Activated CD4-positive, alpha-beta T cell treated with anti-CD3 and anti-CD28 coated beads, Interleukin-10, Interleukin-2, amounts not matched to agents 100 ng/mL and 50 ng/mL, durations not matched to agents 16 hours and 8 hours (primary cell): ENCODE measurements at regions not wholly inside any gene's neighbourhood (a gene's known extent, or its start where the extent isn't known, plus 50 kb on each side); places are given as distances from the start of the nearest gene placed in this dataset.

ENCODE experiments used
- DNase-seq: peaks from one replicate; pipeline ENCODE4 v3.0.0-alpha.2; 2020

- no peak for DNase-seq
Observed at GRCh38 chr10:78188446-78188845, 154.8 kb downstream of the RPS24 start.

- no peak for DNase-seq
Observed at GRCh38 chr10:78190051-78190825, 156.6 kb downstream of the RPS24 start.

- no peak for DNase-seq
Observed at GRCh38 chr10:78191301-78191700, 157.6 kb downstream of the RPS24 start.

- DNase-seq: no peak
Observed at GRCh38 chr10:78193189-78193588, 159.5 kb downstream of the RPS24 start.

GRCh38 chr10:78194050-78194449 lies 160.4 kb downstream of the RPS24 start:
- no peak for DNase-seq

- DNase-seq: no peak
Observed at GRCh38 chr10:78194539-78195402, 161.1 kb downstream of the RPS24 start.

GRCh38 chr10:78196396-78196795 lies 162.7 kb downstream of the RPS24 start:
- no peak for DNase-seq

- peak; percentile 8 for DNase-seq
Observed at GRCh38 chr10:78196964-78197363, 163.3 kb downstream of the RPS24 start.

GRCh38 chr10:78197628-78198272 lies 164.1 kb downstream of the RPS24 start:
- no peak for DNase-seq

- DNase-seq: no peak
Observed at GRCh38 chr10:78199005-78199725, 165.5 kb downstream of the RPS24 start.

GRCh38 chr10:78199759-78200158 lies 166.1 kb downstream of the RPS24 start:
- no peak for DNase-seq

- DNase-seq: no peak
Observed at GRCh38 chr10:78200686-78201085, 167.0 kb downstream of the RPS24 start.

GRCh38 chr10:78202386-78202785 lies 168.7 kb downstream of the RPS24 start:
- DNase-seq: no peak

- no peak for DNase-seq
Observed at GRCh38 chr10:78203915-78204818, 170.5 kb downstream of the RPS24 start.

- DNase-seq: no peak
Observed at GRCh38 chr10:78205457-78206016, 171.9 kb downstream of the RPS24 start.

- DNase-seq: no peak
Observed at GRCh38 chr10:78207216-78207615, 173.6 kb downstream of the RPS24 start.

GRCh38 chr10:78207776-78208175 lies 174.1 kb downstream of the RPS24 start:
- DNase-seq: no peak

- DNase-seq: no peak
Observed at GRCh38 chr10:78209970-78210369, 176.3 kb downstream of the RPS24 start.

GRCh38 chr10:78210548-78210947 lies 176.9 kb downstream of the RPS24 start:
- no peak for DNase-seq

GRCh38 chr10:78210976-78211375 lies 177.3 kb downstream of the RPS24 start:
- DNase-seq: no peak

- no peak for DNase-seq
Observed at GRCh38 chr10:78211561-78212051, 177.9 kb downstream of the RPS24 start.
